Stromal cell of bone marrow (primary cell): ENCODE measurements at regions not wholly inside any gene's neighbourhood (a gene's known extent, or its start where the extent isn't known, plus 50 kb on each side); places are given as distances from the start of the nearest gene placed in this dataset.
A peak's percentile ranks its signal among the peaks of the same experiment; 100 is the strongest.
"Not testable (repeated sequence)": the region's sequence is repeated elsewhere in the genome, so short reads cannot be mapped to it uniquely, and the experiment has no call there.

ENCODE experiments used
- DNase-seq: peaks from one replicate; pipeline ENCODE4 v3.0.0-alpha.2; 2012; ENCODE audit warnings: low read depth

DNA sequence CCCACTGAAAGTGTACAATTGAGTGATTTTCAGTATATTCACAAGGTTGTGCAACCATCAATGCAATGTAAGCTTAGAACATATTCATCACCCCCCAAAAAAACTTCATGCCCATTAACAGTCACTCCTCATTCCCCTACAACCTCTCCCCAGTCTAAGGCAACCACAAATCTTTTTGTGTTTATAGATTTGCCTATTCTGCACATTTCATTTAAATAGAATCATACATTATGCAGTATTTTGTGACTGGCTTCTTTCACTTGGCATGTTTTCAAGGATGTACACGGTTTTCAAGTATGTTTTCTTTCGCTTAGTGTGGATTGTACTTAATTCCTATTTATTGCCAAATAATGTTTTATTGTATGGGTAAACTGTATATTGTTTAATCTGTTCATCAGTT lies 95.6 kb upstream of the ADRA1D start:
- DNase-seq, result no peak

DNA sequence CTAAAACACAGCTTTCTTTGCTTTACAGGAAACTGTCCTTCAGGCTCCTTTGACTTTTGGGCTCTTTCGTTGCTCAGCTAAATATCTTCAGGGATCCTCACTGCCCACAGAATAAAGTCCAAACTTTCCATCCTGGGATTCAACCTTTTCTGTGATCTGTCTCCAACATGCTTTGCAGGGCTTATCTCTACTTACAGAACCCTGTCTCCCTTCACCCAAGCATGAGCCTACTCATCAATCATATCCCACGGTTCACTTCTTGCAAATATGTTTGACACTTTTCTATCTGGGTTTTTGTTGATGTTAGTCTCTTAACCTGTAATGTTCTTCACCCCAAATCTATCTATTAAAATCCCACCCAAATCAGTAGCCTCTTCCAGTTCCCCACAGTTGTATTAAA lies 93.5 kb upstream of the ADRA1D start:
- no peak for DNase-seq

DNA sequence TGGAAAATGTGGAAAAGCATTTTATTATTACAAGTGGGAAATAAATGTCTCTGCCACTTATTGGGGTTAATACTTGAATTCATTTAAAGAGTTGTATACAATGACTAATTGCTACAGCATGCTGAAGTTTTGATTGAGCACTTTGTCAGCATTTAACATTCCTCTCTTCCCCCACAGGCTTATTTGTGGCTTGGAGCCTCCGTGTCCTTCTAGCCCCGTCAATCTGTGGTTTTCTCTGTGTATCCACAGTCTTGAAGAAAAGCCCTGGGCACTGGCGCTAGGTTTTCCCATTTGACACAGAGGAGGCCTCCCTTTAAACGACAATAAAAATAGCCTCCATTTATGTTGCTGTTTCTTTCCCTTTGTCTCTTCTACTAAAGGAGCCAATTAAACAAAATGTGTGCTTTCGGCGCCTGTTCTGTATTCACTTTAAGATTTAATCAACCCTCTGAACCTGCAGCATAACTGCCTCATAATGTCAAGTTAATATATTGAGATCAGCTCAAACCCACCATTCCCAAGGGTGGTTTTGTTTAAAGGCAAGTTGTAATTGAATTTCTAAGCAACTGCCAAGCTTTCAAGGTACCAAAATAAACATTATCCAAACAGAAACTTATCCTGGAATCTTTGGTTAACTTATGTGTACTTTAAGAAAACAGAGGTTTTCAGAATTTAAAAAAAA lies 92.9 kb upstream of the ADRA1D start:
- DNase-seq, result peak; percentile 45

DNA sequence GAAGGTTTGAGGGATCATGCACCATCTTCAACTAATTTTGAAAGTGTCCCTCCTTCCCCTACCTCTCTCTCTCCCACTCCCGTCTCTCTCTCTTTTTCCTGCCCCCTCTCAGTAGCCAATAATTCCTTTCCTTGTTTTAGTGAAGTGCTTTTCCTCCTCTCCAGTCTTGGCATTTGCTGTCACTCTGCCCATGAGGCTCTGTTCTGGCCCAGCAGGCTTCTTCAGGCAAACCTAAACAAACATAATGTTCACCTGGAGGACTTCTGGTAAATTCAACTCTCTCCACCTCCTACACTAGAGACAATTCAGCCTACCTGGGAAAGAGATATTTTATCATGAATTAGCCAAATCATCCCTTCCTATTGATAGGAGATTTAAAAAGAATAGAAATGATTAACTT lies 86.6 kb upstream of the ADRA1D start:
- DNase-seq, result no peak

DNA sequence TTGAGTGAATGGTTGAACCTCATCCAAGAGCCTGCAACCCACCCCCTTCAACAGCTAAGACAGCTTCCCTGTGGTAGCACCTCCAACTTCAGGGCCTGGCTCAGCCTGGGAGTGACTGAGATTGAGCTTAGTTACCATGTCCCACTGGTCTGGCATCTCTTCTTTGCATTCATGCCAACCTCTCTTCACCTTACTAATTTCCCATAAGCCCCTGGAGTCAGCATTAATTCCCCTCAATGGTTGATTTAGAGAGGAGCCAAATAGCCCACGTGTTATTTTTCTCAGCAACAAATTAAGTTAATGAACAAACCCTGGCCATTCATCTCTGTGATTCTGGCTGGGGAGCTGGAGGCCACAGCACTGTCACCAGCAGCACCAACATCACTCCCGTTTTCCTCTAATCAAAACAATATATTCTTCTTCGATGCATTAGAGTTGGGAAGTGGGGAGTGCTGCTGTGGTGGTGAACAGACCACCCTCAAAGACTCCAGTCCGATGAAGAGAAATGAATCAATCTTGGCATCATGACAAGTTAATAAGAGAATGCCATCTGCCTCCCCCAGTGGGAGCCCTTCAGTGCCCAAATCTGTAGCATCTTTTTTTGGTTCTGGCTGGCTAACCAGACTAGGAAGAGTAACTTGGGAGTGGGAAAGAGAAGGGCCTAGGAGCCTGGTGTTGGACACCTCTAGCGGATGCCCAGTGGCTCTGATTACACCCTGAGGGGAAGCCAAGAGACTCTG lies 83.2 kb upstream of the ADRA1D start:
- DNase-seq, result no peak

DNA sequence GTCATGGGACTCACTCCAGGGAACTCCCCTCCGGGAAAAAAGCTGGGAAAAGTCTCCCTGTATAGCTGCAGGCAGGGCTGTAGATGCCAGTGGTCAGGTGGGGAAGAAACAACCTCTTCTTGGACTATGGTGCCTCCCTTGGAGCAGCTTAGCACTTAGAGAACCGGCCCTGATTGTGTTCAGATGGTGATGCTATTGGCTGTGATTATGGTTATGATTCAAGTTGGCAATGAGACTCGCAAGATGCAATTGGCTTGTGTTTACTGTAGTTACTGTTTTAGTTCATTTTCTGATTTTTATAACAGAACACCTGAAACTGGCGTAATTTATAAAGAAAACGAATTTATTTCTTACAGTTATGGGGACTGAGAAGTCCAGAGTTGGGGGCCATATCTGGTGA lies 80.9 kb upstream of the ADRA1D start:
- no peak for DNase-seq

DNA sequence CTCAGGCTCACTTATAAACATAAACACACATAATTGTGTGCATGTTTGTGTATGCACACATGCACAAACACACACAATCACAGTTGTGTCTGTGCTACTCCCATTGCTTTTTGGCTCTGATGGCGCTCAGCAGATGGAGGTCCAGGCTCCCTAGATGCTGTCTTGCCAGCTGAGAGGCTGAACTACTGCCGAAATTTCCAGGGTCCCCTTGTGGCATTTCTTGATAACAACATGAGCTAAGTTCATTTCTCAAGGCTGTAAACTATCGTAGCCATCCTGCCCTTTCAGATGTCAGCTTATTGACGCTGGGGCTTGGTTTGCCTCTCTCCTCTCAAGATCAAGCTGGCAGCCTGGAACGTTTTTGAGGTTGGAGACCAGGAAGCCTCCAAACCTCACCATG lies 80.1 kb upstream of the ADRA1D start:
- no peak for DNase-seq

DNA sequence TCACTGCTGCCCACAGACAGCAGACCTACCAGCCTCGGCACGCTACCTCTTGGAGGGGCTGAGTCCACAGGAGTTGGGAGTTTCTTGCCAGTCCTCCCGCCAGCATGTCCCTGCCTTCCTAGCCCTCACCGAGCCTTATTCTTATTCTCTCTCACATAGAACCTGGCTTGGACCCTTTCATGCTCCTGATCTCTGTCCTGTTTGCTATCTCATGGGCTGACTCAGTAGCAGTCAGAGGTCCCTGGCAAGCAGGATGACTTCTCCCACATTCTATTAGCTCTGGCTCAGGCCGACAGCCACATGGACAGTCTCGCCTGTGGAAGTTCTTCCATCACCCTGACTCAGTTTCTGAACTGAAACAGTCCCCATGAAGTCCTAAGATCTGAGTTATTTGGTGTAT lies 79.5 kb upstream of the ADRA1D start:
- DNase-seq, result no peak

DNA sequence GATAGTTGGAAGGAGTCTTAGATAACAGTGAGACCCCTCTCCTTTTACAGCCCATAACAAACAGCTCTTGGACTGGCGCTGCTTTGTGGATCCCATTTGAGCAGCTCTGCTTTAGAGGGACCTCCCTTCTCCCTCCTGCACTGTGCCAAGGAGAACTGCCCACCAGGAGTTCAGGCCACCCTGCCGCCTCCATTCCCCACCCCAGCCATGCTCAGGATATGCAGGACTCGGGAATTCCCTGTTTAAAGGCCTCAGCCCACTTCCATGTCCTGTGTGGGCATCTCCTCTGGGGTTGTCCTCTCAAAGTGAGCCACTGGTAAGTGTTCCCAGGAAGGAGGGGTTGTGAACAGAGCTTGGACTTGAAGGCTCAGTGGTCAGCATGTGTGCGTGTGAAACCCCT lies 78.9 kb upstream of the ADRA1D start:
- no peak for DNase-seq

DNA sequence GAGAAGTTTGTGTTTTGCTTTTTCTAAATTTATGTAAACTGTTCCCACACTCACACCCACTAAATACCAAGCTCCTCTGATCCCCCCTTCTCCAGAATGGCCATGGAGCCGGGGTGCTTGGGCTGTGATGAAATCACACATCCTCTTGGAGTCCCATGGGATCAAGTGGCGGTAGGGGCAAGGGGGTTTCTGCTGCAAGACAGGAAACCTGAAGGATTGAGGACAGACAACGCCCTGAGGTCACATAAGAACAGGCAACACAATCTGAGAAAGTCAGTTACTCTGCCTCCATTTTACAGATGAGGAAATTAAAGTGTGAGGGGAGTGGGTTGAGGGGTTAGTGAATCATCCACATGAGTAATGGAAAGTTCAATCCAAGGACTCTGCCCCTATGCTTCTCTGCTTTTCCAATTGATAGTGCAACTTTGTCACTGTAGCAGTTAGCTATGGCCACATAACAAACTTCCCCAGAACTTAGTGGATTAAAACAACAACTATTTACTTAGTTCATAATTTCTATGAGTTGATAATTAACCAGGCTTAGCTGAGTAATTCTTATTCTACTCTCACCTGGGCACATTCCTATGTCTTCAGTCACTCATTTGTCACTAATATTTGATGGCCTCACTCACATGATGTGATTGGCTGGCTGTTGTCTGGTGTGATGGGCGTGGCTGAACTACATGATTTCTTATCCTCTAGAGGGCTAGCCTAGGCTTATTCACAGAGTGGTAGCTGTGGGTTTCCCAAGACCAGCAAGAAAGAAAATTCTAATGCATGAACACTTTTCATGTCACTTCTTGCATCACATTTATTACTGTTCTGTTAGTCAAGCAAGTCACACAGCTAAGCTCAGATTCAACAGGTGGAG lies 77.3 kb upstream of the ADRA1D start:
- no peak for DNase-seq

DNA sequence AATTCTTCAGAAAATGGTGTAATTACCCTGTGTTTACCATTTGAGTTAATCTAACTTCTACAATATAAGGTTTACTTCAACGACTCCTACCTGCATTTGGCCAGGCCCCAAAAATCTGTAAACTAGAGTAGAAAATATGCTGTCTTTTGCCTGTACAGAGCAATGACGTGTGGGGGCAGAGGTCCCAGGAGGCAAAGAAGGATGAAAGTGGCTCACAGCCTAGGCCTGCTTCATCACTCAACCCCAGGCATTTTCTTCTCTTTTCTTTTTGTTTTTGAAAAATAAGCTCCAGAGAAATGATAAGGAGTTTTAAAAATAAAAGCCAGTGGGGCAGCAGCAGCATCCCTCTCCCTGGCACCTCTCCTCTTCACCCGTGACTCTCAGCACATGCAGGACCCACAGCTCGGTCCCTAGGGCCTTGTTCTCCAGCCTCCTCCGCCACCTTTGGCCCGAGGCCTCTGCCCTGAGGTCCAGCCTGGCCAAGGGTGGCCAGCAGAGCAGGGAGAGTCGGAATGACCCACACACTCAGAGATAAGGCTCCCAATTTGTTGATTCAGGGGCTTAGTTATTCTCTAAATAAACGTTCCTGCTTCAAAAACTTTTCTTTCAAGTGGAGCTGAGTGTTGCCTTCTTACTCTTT lies 76.6 kb upstream of the ADRA1D start:
- DNase-seq, result no peak

DNA sequence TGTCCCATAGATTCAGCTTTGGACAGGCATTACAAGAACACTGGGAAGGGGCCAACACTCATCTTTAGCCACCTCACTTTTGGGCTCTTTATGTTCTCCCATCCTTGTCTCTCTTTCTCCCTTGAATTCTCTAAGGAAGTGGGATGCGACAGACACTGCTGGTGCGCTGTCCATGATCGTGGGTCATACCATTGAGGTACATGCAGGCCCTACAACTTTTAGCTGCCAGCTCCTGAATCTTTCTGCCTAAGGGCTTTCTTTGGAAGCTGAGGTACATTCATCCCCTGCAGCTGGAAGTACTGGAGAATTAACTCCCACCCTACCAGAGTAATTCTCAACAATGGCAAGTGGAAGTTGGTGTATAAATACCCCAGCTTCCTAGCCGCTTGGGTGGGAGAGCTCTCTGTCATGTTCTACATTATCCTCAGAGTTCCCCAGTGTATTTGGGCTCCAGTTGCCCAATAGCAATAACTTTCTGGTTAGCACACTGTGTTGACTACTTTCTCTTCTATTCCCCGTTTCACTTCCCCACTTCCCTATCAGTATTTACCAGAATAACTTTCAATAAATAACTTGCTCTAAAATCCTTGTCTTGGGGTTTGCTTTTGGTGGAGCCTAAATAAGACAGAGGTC lies 75.6 kb upstream of the ADRA1D start:
- no peak for DNase-seq

DNA sequence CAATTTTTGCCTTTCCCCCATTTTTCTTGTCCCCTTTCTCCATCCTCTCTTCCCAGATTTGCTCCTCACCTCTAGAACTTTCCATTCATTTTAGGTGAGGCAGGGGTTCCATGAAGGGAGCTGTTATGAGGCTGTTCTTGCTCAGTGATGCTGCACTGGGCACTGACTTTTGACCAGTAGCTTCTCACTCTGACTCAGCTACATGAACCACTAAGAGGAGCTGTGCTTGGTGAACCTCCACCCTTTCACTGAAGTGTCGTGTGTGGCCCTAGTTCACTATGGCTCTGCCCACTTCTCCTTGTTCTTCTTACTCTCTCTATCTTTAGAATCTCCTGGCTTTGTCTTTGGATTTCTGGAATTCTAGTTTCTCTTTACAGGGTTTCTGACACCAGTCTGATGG lies 73.4 kb upstream of the ADRA1D start:
- DNase-seq, result no peak

DNA sequence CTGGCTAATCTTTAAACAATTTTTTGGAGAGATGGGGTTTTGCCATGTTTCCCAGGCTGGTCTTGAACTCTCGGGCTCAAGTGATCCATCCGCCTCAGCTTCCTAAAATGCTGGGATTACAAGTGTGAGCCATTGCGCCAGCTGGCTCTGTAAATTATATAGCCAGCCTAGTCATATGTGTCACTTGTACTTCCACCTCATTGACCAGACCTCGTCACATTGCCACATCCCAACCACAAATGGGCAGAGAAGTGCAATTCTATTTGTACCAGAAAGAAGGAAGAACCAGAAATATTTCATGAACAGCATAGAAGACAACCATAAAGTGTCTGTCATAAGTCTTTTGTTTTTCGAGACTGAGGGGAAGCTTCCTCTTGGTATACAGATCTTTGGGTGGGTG lies 71.2 kb upstream of the ADRA1D start:
- no peak for DNase-seq

DNA sequence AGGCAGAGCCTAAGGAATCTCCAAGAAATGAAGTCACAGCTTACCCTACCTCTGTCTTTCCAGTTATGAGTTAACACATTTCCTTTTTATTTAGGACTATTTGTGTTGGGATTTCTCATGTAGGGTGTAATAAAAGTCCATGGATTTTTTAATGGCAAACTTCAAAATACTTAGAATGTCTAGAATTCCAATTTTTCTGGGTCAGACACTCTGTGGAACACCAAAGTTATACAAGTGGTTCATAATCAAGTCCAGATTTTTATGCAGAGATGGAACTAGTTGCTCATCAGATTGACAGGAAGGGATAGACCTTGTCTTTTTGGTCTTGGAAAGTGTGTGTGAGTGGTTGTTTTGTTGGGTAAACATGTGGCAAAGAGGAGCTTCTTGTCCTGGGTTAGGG lies 69.8 kb upstream of the ADRA1D start:
- no peak for DNase-seq

DNA sequence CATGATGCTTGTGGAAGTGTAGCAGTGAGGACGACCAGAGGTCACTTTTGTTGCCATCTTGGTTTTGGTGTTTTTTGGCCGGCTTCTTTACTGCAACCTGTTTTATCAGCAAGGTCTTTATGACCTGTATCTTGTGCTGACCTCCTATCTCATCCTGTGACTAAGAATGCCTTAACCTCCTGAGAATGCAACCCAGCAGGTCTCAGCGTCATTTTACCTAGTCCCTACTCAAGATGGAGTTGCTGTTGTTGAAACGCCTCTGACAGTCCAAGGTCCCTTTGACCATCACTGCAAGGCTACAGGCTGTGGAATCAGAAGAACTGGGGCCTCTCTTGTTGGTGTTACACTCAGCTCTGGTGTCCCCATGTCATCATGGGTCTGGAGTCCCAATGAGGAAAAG lies 61.5 kb upstream of the ADRA1D start:
- DNase-seq, result not testable (repeated sequence)

DNA sequence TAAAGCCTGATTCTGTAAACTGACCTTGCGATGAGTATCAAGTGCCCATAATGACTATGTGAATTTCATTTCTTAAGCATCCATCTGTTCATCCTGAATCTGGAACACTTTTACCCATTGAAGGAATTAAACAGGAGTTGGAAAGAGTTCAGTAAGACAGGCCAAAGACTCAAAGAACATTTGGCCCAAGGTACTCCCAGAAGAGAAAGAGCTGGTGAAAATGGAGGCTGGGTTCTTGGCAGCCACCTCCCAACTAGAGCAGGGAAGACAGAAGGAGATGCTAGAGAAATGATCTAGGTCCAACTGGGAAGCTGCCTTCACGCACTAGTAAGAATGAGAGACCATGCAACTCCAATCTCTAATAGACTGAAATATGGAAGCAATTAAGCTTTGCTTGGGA lies 57.1 kb upstream of the ADRA1D start:
- DNase-seq, result no peak

DNA sequence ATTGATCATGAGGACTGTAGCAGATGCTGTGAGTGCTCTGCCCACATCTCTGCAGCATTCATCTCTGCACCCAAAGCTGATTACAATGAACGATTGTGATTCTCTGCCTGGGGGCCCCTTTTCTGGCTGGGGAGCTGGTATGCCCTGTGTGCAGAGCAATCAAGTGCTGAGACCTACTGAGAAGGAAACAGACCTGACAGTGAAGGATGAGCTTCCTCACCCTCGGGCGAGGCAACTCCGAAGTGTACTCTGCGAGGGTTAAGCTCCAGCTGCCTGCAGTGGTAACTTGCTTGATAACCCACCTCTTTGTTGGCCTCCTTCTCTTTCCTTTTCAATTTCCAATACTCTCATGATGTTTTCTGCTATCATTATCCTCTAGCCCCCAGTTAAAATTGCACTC lies 56.0 kb upstream of the ADRA1D start:
- DNase-seq, result no peak

DNA sequence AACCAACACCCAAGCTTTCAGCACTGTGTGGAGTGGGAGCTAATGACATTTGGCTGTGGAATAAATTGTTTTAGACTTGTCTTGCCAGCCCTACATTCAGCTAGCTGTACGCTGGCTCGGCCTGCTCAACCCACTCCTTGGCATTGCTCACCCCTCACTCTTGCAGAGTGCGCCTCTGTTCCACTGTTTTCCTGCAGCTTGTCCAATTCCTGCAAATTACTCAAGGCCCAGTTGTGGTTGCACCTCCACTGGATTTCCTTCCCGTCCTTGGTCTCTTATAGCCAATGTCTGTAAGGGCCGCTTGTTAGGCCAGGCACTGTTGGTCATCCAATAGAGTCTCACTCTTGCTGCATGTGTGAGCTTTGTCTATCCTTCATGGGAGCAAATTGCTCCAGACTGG lies 55.5 kb upstream of the ADRA1D start:
- DNase-seq, result no peak

DNA sequence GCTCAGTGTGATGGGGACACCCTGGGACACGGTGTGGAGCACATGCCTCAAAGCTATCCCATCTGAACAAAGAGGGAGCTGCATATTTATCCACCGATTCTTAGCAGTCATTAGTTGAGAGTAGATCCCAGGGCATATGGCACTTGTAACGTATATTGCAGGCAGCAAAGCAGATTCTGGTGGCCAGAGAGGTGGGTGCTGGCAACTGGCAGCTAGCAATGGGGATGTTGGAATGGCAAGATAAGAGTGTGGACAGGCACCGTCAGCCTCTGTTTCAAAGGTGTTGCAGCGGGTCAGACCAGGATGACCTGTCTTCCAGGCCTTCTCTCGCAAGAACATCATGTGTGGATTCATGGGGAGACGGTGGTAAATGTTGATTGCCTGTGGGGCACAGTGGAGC lies 54.0 kb upstream of the ADRA1D start:
- no peak for DNase-seq

DNA sequence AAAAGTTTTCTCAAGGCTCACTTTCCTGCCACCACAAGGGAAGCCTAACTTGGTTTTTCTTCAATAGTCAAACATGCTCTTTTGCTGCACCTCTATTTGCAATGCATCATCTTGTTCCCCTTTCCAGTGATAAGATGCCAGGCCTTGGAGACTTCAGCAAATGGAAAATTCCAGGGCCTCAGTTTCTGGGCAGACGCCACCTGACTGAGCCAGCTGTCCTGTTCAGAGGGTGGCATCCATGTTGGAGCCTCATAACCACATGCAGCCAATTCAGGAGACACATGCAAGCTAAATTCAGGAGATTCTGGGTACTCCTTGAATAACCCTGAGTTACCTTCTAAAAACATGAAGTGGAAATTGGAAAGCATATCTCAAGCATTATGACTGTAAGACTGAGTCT lies 51.8 kb upstream of the ADRA1D start:
- no peak for DNase-seq

DNA sequence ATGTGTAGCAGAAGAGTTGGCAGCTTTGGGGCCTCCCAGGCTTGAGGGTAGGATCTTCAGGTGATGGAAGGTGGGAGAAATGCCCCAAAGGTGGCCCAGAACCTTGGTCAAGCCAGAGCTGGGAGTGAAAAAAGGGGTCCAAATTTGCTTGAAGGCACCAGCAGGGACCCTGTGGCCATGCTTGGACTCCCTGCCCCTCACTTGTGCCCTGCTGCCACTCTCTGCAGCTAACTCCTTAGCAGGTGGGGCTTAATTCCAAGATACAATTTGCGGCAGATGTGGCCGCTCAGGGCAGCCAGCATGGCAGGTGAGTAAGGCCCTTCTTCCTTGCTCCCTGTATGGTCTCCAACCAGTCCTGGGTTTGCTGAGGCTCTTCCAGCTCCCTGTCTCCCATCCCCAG lies 51.3 kb upstream of the ADRA1D start:
- DNase-seq, result no peak
